H9 (cell line): ENCODE measurements at regions not wholly inside any gene's neighbourhood (a gene's known extent, or its start where the extent isn't known, plus 50 kb on each side); places are given as distances from the start of the nearest gene placed in this dataset.

Experiments used
- DNase-seq: peaks from one replicate; pipeline ENCODE4 v3.0.0-alpha.2; 2017
- H2AFZ ChIP-seq: one replicate; pipeline ENCODE4 v1.6.1; 2013; ENCODE audit warnings: mild to moderate bottlenecking, low read length, control low read depth, moderate library complexity
- H2AK5ac ChIP-seq: 2 replicates; pipeline ENCODE4 v1.6.1; 2013; ENCODE audit warnings: low read length, control low read depth, mixed read lengths; ENCODE audit not compliant: insufficient read length
- H2BK120ac ChIP-seq: one replicate; pipeline ENCODE4 v1.6.1; 2013; ENCODE audit warnings: low read depth, mild to moderate bottlenecking, low read length, control low read depth, inconsistent platforms; ENCODE audit not compliant: poor library complexity, severe bottlenecking
- H2BK12ac ChIP-seq: 2 replicates; pipeline ENCODE4 v1.6.1; 2013; ENCODE audit warnings: low read length, control low read depth, mixed read lengths, low read depth; ENCODE audit not compliant: insufficient read length
- H2BK15ac ChIP-seq: 2 replicates; pipeline ENCODE4 v1.6.1; 2013; ENCODE audit warnings: low read depth, low read length, control low read depth
- H2BK20ac ChIP-seq: one replicate; pipeline ENCODE4 v1.6.1; 2013; ENCODE audit warnings: low read depth, mild to moderate bottlenecking, low read length, control low read depth, inconsistent platforms; ENCODE audit not compliant: poor library complexity, severe bottlenecking
- H2BK5ac ChIP-seq: 2 replicates; pipeline ENCODE4 v1.6.1; 2013; ENCODE audit warnings: low read length, control low read depth, mixed read lengths; ENCODE audit not compliant: insufficient read length
- H3K14ac ChIP-seq: 2 replicates; pipeline ENCODE4 v1.6.1; 2013; ENCODE audit warnings: low read length, control low read depth; ENCODE audit not compliant: insufficient read depth
- H3K18ac ChIP-seq: 2 replicates; pipeline ENCODE4 v1.6.1; 2013; ENCODE audit warnings: low read depth, mild to moderate bottlenecking, mixed read lengths, low read length, control low read depth; ENCODE audit not compliant: insufficient read length
- H3K23ac ChIP-seq: 2 replicates; pipeline ENCODE4 v1.6.1; 2013; ENCODE audit warnings: low read length, control low read depth, mixed read lengths, low read depth; ENCODE audit not compliant: insufficient read length
- H3K23me2 ChIP-seq: 2 replicates; pipeline ENCODE4 v1.6.1; 2013; ENCODE audit warnings: low read depth, mild to moderate bottlenecking, mixed read lengths, low read length, control low read depth; ENCODE audit not compliant: insufficient read length, poor library complexity, severe bottlenecking
- H3K27ac ChIP-seq: 2 replicates; pipeline ENCODE4 v1.5.1; 2013; ENCODE audit warnings: low read length, control low read depth, mixed read lengths, low read depth; ENCODE audit not compliant: insufficient read length
- H3K27me3 ChIP-seq: 2 replicates; pipeline ENCODE4 v1.6.1; 2013; ENCODE audit warnings: low read length, control low read depth, inconsistent platforms; ENCODE audit not compliant: insufficient read depth
- H3K4ac ChIP-seq: 2 replicates; pipeline ENCODE4 v1.6.1; 2013; ENCODE audit warnings: low read depth, mild to moderate bottlenecking, control low read depth, inconsistent platforms, low read length, moderate library complexity
- H3K4me1 ChIP-seq: 2 replicates; pipeline ENCODE4 v1.6.1; 2013; ENCODE audit warnings: low read length, control low read depth, inconsistent platforms; ENCODE audit not compliant: insufficient read depth
- H3K4me2 ChIP-seq: 2 replicates; pipeline ENCODE4 v1.6.1; 2013; ENCODE audit warnings: low read length, control low read depth, mixed read lengths; ENCODE audit not compliant: insufficient read length, insufficient read depth
- H3K56ac ChIP-seq: 2 replicates; pipeline ENCODE4 v1.6.1; 2013; ENCODE audit warnings: low read depth, mild to moderate bottlenecking, mixed read lengths, low read length, control low read depth; ENCODE audit not compliant: insufficient read length
- H3K79me1 ChIP-seq: 2 replicates; pipeline ENCODE4 v1.6.1; 2013; ENCODE audit warnings: low read depth, mild to moderate bottlenecking, moderate library complexity, low read length, control low read depth, inconsistent platforms; ENCODE audit not compliant: insufficient read depth, poor library complexity, severe bottlenecking
- H3K79me2 ChIP-seq: 2 replicates; pipeline ENCODE4 v1.6.1; 2013; ENCODE audit warnings: low read length, control low read depth, inconsistent platforms; ENCODE audit not compliant: insufficient read depth
- H3K9ac ChIP-seq: 2 replicates; pipeline ENCODE4 v1.6.1; 2013; ENCODE audit warnings: low read length, control low read depth, mixed read lengths; ENCODE audit not compliant: insufficient read length; ENCODE audit errors: extremely low read depth
- H3K9me3 ChIP-seq: one replicate; pipeline ENCODE4 v1.6.1; 2013; ENCODE audit warnings: low read depth, low read length, inconsistent platforms; ENCODE audit not compliant: control insufficient read depth
- H3T11ph ChIP-seq: one replicate; pipeline ENCODE4 v1.6.1; 2013; ENCODE audit warnings: mild to moderate bottlenecking, low read length, control low read depth, inconsistent platforms
- H4K20me1 ChIP-seq: one replicate; pipeline ENCODE4 v1.6.1; 2013; ENCODE audit not compliant: control insufficient read depth, insufficient read length, insufficient read depth
- H4K5ac ChIP-seq: 2 replicates; pipeline ENCODE4 v1.6.1; 2013; ENCODE audit warnings: low read depth, mild to moderate bottlenecking, mixed read lengths, low read length, control low read depth; ENCODE audit not compliant: insufficient read length
- H4K8ac ChIP-seq: replicated peaks from 2 replicates; pipeline ENCODE4 v1.6.1; 2013; ENCODE audit warnings: low read length, control low read depth, mixed read lengths, low read depth; ENCODE audit not compliant: insufficient read length
- H4K91ac ChIP-seq: 2 replicates; pipeline ENCODE4 v1.6.1; 2013; ENCODE audit warnings: low read depth, mild to moderate bottlenecking, moderate library complexity, mixed read lengths, low read length, control low read depth; ENCODE audit not compliant: insufficient read length
- H3K27ac Mint-ChIP-seq, 3 experiments: 2 replicates in 2 of 3; 3 replicates in 1 of 3; pipeline ENCODE4 v1.8.0; 2020 to 2021; ENCODE audit warnings: mixed read lengths in 3 of 3, mild to moderate bottlenecking in 1 of 3, moderate library complexity in 1 of 3
- H3K27me3 Mint-ChIP-seq: 2 replicates; pipeline ENCODE4 v1.8.0; 2021; ENCODE audit warnings: low read depth, mild to moderate bottlenecking, moderate library complexity, mixed read lengths
- H3K36me3 Mint-ChIP-seq, 3 experiments: 2 replicates in 2 of 3; 3 replicates in 1 of 3; pipeline ENCODE4 v1.8.0; 2020 to 2021; ENCODE audit warnings: low read depth in 3 of 3, mixed read lengths in 3 of 3; ENCODE audit not compliant: insufficient read depth in 1 of 3
- H3K4me1 Mint-ChIP-seq, 2 experiments: 2 replicates each; pipeline ENCODE4 v1.8.0; 2020; ENCODE audit warnings: mixed read lengths in 2 of 2
- H3K4me3 Mint-ChIP-seq, 2 experiments: 2 replicates in 1 of 2; 3 replicates in 1 of 2; pipeline ENCODE4 v1.8.0; 2020 to 2021; ENCODE audit warnings: mild to moderate bottlenecking in 2 of 2, mixed read lengths in 2 of 2, moderate library complexity in 1 of 2
- H3K9me3 Mint-ChIP-seq, 2 experiments: 2 replicates in 1 of 2; 3 replicates in 1 of 2; pipeline ENCODE4 v1.8.0; 2020; ENCODE audit warnings: mild to moderate bottlenecking in 2 of 2, mixed read lengths in 2 of 2, moderate library complexity in 1 of 2
- CTCF ChIP-seq: fragments of 200-600 bp; sonication (generic); conservative IDR thresholded peaks from 3 replicates; pipeline ENCODE4 v1.8.0; 2021; ENCODE audit warnings: antibody characterized with exemption, mild to moderate bottlenecking
- WGBS: extraction: QIAGEN DNeasy Blood & Tissue Kit; methylation state at CpG from one replicate; pipeline ENCODE4 v1.1.7; 2013; ENCODE audit warnings: missing lambda C conversion rate, low lambda C conversion rate, mixed read lengths; ENCODE audit not compliant: insufficient read length; ENCODE audit errors: extremely low coverage; 5-methylcytosine and 5-hydroxymethylcytosine counted together

GRCh38 chr14:83461521-83461920 is 1927.9 kb upstream of the SEL1L start:
- H4K5ac ChIP-seq, result no peak overlapping the region
- peaks cover 4 to 5% of the 10 kb centered on the region in 2 experiments for H3K4me1 Mint-ChIP-seq
- H3K27me3 Mint-ChIP-seq, result no peaks in the 10 kb centered on the region
- H2BK15ac ChIP-seq, result no peak overlapping the region
- H3K79me2 ChIP-seq, result no peaks in the 10 kb centered on the region
- WGBS, result no CpG with 5 or more reads among the region's 4 CpGs
- H3K9ac ChIP-seq, result no peak overlapping the region
- no peak overlapping the region for H2BK20ac ChIP-seq
- H4K91ac ChIP-seq, result no peak overlapping the region
- H3K18ac ChIP-seq, result no peak overlapping the region
- no peak overlapping the region for H3K56ac ChIP-seq
- DNase-seq, result no peak
- H3K4me2 ChIP-seq, result no peak overlapping the region
- H2BK12ac ChIP-seq, result no peak overlapping the region
- H3K27me3 ChIP-seq, result no peaks in the 10 kb centered on the region
- H3K4ac ChIP-seq, result no peak overlapping the region
- no peak overlapping the region for H3K4me3 Mint-ChIP-seq
- no peaks in the 10 kb centered on the region for H3K79me1 ChIP-seq
- no peak overlapping the region for H2AFZ ChIP-seq
- H3K9me3 Mint-ChIP-seq, result peaks cover 24 to 25% of the 10 kb centered on the region in 2 experiments
- no peak overlapping the region for H4K8ac ChIP-seq
- H3K23me2 ChIP-seq, result no peaks in the 10 kb centered on the region
- no peak overlapping the region for H3K14ac ChIP-seq
- H3K4me1 ChIP-seq, result no peaks in the 10 kb centered on the region
- H3K23ac ChIP-seq, result no peak overlapping the region
- no peak overlapping the region for H2BK5ac ChIP-seq
- no peak overlapping the region for H2BK120ac ChIP-seq
- H3T11ph ChIP-seq, result no peak overlapping the region
- H3K9me3 ChIP-seq, result no peaks in the 10 kb centered on the region
- H3K27ac Mint-ChIP-seq, result no peak overlapping the region
- no peaks in the 10 kb centered on the region for H4K20me1 ChIP-seq
- H3K27ac ChIP-seq, result no peak overlapping the region
- no peak for TF ChIP-seq CTCF
- no peak overlapping the region for H2AK5ac ChIP-seq
- H3K36me3 Mint-ChIP-seq, result peaks cover 19 to 26% (median 24%) of the 10 kb centered on the region in 3 experiments
